GM10266 (cell line): ENCODE measurements at regions not wholly inside any gene's neighbourhood (a gene's known extent, or its start where the extent isn't known, plus 50 kb on each side); places are given as distances from the start of the nearest gene placed in this dataset.

Source experiments
- DNase-seq: peaks from one replicate; pipeline ENCODE4 v3.0.0; 2012; ENCODE audit errors: extremely low spot score
- CTCF ChIP-seq: IDR thresholded peaks from 2 replicates; pipeline ENCODE4 v1.5.1; 2012; ENCODE audit warnings: mild to moderate bottlenecking, low read depth; ENCODE audit not compliant: control insufficient read depth, insufficient read depth; ENCODE audit errors: missing control alignments

- no peak for DNase-seq
- TF ChIP-seq CTCF: no peak
Measured at GRCh38 chr13:106911627-106912026, 343.7 kb upstream of the ARGLU1 start.

GRCh38 chr13:106911020-106911419 is 343.1 kb upstream of the ARGLU1 start:
- no peak for DNase-seq
- TF ChIP-seq CTCF: no peak

GRCh38 chr13:106906426-106906996 is 338.6 kb upstream of the ARGLU1 start:
- no peak for DNase-seq
- no peak for TF ChIP-seq CTCF

GRCh38 chr13:106905380-106906162 is 337.6 kb upstream of the ARGLU1 start:
- no peak for DNase-seq
- TF ChIP-seq CTCF: no peak

- DNase-seq: no peak
- TF ChIP-seq CTCF: no peak
Measured at GRCh38 chr13:106899442-106899841, 331.5 kb upstream of the ARGLU1 start.

GRCh38 chr13:106898231-106898630 is 330.3 kb upstream of the ARGLU1 start:
- no peak for DNase-seq
- TF ChIP-seq CTCF: no peak

GRCh38 chr13:106888148-106888547 is 320.2 kb upstream of the ARGLU1 start:
- DNase-seq: no peak
- TF ChIP-seq CTCF: no peak
